Activated CD4-positive, alpha-beta memory T cell treated with anti-CD3 and anti-CD28 coated beads, Interleukin-2, amount 10 ng/mL, durations not matched to agents 7 days and 5 days (primary cell): ENCODE measurements at regions not wholly inside any gene's neighbourhood (a gene's known extent, or its start where the extent isn't known, plus 50 kb on each side); places are given as distances from the start of the nearest gene placed in this dataset.
"Not testable (repeated sequence)": the region's sequence is repeated elsewhere in the genome, so short reads cannot be mapped to it uniquely, and the experiment has no call there.

ENCODE experiments used
- CTCF ChIA-PET: fragments of 350-600 bp; sonication (Branson Sonifier 250); formaldehyde crosslinking; loops from one replicate; lab custom pipeline; 2021; ENCODE audit warnings: antibody characterized with exemption, inconsistent platforms; lab: Charles Lee
- POLR2A ChIA-PET: fragments of 350-600 bp; sonication (Branson Sonifier 250); formaldehyde crosslinking; loops from one replicate; lab custom pipeline; 2021; ENCODE audit warnings: antibody characterized with exemption; lab: Charles Lee
- DNase-seq: peaks from one replicate; pipeline ENCODE4 v3.0.0-alpha.2; 2020
- H3K27ac Mint-ChIP-seq: one replicate; pipeline ENCODE4 v1.8.0; 2021; ENCODE audit warnings: mild to moderate bottlenecking, mixed read lengths
- H3K27me3 Mint-ChIP-seq: one replicate; pipeline ENCODE4 v1.8.0; 2021; ENCODE audit warnings: mixed read lengths
- H3K36me3 Mint-ChIP-seq: one replicate; pipeline ENCODE4 v1.8.0; 2021; ENCODE audit warnings: low read depth, mixed read lengths
- H3K4me1 Mint-ChIP-seq: one replicate; pipeline ENCODE4 v1.8.0; 2021; ENCODE audit warnings: mixed read lengths
- H3K4me3 Mint-ChIP-seq: one replicate; pipeline ENCODE4 v1.8.0; 2021; ENCODE audit warnings: mild to moderate bottlenecking, mixed read lengths
- H3K9me3 Mint-ChIP-seq: one replicate; pipeline ENCODE4 v1.8.0; 2021; ENCODE audit warnings: mixed read lengths

GRCh38 chr7:68245688-68246087 lies 1249.1 kb downstream of the TYW1 start:
- Mint-ChIP-seq H3K4me1 (no peaks in the 10 kb centered on the region), H3K36me3 (peaks cover 4% of the 10 kb centered on the region), H3K27ac (no peak overlapping the region), H3K9me3 (peaks cover 26% of the 10 kb centered on the region), H3K4me3 (no peak overlapping the region), H3K27me3 (no peaks in the 10 kb centered on the region)
- CTCF ChIA-PET: no interaction called here
- POLR2A ChIA-PET: no interaction called here
- no peak for DNase-seq

DNA sequence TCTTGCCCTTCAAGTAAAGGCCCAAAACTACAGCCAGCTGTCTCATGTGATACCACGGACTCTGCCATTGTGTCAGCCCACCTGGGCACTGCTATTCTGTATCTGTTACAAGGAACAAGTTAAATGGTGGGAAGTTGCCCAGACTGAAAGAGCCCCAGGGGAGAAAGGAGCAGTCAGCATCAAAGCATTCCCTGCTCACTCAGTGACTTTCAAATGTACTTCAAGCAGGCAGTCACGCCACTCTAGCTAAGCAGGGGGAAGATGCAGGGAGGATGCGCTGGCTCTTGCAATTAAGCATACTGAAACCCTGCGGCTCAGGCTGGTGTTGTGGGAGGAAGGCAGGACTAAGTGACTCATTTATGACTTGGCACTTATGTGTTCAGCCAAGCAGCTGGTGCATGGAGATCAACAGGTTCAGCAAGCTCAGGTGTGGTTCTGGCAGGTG lies 1249.6 kb downstream of the TYW1 start:
- Mint-ChIP-seq H3K27me3 (no peaks in the 10 kb centered on the region), H3K36me3 (peaks cover 4% of the 10 kb centered on the region), H3K4me1 (no peaks in the 10 kb centered on the region), H3K4me3 (no peak overlapping the region), H3K9me3 (peaks cover 22% of the 10 kb centered on the region), H3K27ac (no peak overlapping the region)
- POLR2A ChIA-PET: no interaction called here
- CTCF ChIA-PET: no interaction called here
- no peak for DNase-seq

DNA sequence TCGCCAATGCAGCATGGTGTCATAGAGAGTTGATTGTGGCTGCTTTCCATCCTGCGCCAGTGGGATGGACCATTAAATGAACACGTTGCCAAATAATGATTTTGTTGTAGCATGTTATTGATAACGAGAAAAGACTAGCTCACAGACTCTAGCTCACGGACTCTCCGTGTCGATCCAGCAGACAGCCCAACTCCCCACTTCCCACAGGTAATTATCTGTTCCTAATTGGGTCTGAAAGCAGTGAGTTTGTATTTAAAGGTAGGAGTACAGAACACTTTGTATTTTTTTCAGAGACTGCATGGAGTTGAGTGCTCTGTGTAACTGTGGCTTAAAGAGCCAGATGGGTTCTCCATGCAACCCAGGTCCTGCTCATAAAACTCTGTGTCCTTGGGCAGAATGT lies 1250.5 kb downstream of the TYW1 start:
- no peaks in the 10 kb centered on the region for H3K27me3 Mint-ChIP-seq
- peaks cover 4% of the 10 kb centered on the region for H3K36me3 Mint-ChIP-seq
- no peak overlapping the region for H3K4me3 Mint-ChIP-seq
- ChIA-PET POLR2A (no interaction called here), CTCF (no interaction called here)
- H3K9me3 Mint-ChIP-seq: peaks cover 23% of the 10 kb centered on the region
- no peak overlapping the region for H3K27ac Mint-ChIP-seq
- no peak for DNase-seq
- no peaks in the 10 kb centered on the region for H3K4me1 Mint-ChIP-seq

DNA sequence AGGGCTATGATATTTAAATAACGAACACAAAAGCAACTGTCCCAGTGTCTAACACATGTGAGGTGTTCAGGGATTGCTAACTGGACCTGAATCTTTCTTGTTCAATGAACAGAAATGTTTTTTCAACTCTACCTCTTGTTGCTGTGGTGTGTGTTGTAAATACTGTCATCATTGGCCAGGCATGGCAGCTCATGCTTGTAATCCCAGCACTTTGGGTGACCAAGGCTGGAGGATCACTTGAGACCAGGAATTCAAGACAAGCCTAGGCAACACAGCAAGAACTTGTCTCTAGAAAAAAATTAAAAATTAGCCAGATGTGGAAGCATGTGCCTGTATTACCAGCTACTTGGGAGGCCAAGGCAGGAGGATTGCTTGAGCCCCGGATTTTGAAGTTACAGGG lies 1250.9 kb downstream of the TYW1 start:
- ChIA-PET POLR2A (no interaction called here), CTCF (no interaction called here)
- Mint-ChIP-seq H3K9me3 (peaks cover 23% of the 10 kb centered on the region), H3K36me3 (peaks cover 4% of the 10 kb centered on the region), H3K4me1 (no peaks in the 10 kb centered on the region), H3K4me3 (no peak overlapping the region), H3K27me3 (no peaks in the 10 kb centered on the region), H3K27ac (no peak overlapping the region)
- DNase-seq: no peak

- Mint-ChIP-seq H3K4me1 (no peaks in the 10 kb centered on the region), H3K27ac (no peak overlapping the region), H3K4me3 (no peak overlapping the region), H3K9me3 (peaks cover 25% of the 10 kb centered on the region), H3K27me3 (no peaks in the 10 kb centered on the region), H3K36me3 (peaks cover 4% of the 10 kb centered on the region)
- DNase-seq: no peak
- POLR2A ChIA-PET: no interaction called here
- CTCF ChIA-PET: no interaction called here
Measured at GRCh38 chr7:68248973-68249372, 1252.3 kb downstream of the TYW1 start.

DNA sequence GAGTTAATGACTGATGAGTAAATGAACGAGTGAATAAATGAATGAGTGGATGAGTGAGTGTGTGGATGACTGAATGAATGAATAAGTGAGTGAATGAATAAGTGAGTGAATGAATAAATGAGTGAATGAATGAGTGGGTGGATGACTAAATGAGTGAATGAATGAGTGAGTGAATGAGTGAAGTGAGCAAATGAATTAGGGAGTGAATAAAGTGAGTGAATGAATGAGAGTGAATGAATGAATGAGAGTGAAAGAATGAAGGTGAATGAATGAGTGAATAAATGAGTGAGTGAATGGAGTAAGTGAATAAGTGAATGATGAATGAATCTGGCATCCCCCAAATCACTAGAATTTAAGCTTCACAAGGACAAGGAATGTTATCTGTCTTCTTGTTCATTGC lies 1253.0 kb downstream of the TYW1 start:
- Mint-ChIP-seq H3K27ac (no peak overlapping the region), H3K27me3 (no peaks in the 10 kb centered on the region)

GRCh38 chr7:68250143-68250542 lies 1253.5 kb downstream of the TYW1 start:
- DNase-seq: no peak
- Mint-ChIP-seq H3K36me3 (peaks cover 4% of the 10 kb centered on the region), H3K4me3 (no peak overlapping the region), H3K4me1 (no peaks in the 10 kb centered on the region), H3K27me3 (no peaks in the 10 kb centered on the region), H3K9me3 (peaks cover 23% of the 10 kb centered on the region), H3K27ac (no peak overlapping the region)
- ChIA-PET POLR2A (no interaction called here), CTCF (no interaction called here)

More for the DNA sequence above, 1253.0 kb downstream of the TYW1 start:
- H3K36me3 Mint-ChIP-seq: peaks cover 4% of the 10 kb centered on the region
- ChIA-PET POLR2A (no interaction called here), CTCF (no interaction called here)
- no peak for DNase-seq
- H3K4me1 Mint-ChIP-seq: no peaks in the 10 kb centered on the region
- no peak overlapping the region for H3K4me3 Mint-ChIP-seq
- peaks cover 25% of the 10 kb centered on the region for H3K9me3 Mint-ChIP-seq

GRCh38 chr7:68254815-68255214 lies 1258.2 kb downstream of the TYW1 start:
- H3K9me3 Mint-ChIP-seq, H3K27me3 Mint-ChIP-seq, DNase-seq, H3K4me1 Mint-ChIP-seq, CTCF ChIA-PET, H3K27ac Mint-ChIP-seq, H3K4me3 Mint-ChIP-seq, POLR2A ChIA-PET, H3K36me3 Mint-ChIP-seq: not testable (repeated sequence)

- POLR2A ChIA-PET: no interaction called here
- no peak for DNase-seq
- no peak overlapping the region for H3K27ac Mint-ChIP-seq
- no peaks in the 10 kb centered on the region for H3K27me3 Mint-ChIP-seq
- H3K4me1 Mint-ChIP-seq: no peaks in the 10 kb centered on the region
- no peak overlapping the region for H3K4me3 Mint-ChIP-seq
- CTCF ChIA-PET: no interaction called here
- peaks cover 9% of the 10 kb centered on the region for H3K9me3 Mint-ChIP-seq
- H3K36me3 Mint-ChIP-seq: no peaks in the 10 kb centered on the region
Measured at GRCh38 chr7:68256295-68256694, 1259.7 kb downstream of the TYW1 start.

DNA sequence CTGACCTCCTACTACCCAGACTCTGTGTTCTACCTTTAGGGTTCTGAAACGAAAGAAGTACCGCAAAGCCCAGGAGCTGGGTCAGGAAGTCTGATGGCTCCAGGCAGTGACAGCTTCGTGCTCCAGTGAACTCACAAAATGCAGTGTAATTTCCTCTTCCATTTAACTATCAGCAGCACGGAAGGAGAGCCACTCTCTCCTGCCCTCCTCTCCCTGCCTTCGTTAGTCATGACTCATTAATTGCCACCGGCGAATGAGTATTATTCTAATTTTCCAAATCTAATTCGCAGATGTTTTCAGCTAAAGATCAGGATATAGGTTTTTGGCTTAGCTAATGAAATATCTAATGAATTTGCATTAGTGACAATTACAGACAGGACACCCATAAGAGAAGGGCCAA lies 1262.0 kb downstream of the TYW1 start:
- peaks cover 13% of the 10 kb centered on the region for H3K9me3 Mint-ChIP-seq
- ChIA-PET CTCF (no interaction called here), POLR2A (no interaction called here)
- no peak for DNase-seq
- no peaks in the 10 kb centered on the region for H3K4me1 Mint-ChIP-seq
- no peak overlapping the region for H3K4me3 Mint-ChIP-seq
- H3K27ac Mint-ChIP-seq: no peak overlapping the region
- no peaks in the 10 kb centered on the region for H3K36me3 Mint-ChIP-seq
- no peaks in the 10 kb centered on the region for H3K27me3 Mint-ChIP-seq

GRCh38 chr7:68265258-68265657 lies 1268.6 kb downstream of the TYW1 start:
- ChIA-PET CTCF (no interaction called here), POLR2A (no interaction called here)
- no peaks in the 10 kb centered on the region for H3K27me3 Mint-ChIP-seq
- no peak overlapping the region for H3K4me3 Mint-ChIP-seq
- no peaks in the 10 kb centered on the region for H3K36me3 Mint-ChIP-seq
- peaks cover 35% of the 10 kb centered on the region for H3K9me3 Mint-ChIP-seq
- H3K4me1 Mint-ChIP-seq: no peaks in the 10 kb centered on the region
- H3K27ac Mint-ChIP-seq: no peak overlapping the region
- DNase-seq: no peak

- Mint-ChIP-seq H3K4me1 (no peaks in the 10 kb centered on the region), H3K4me3 (no peak overlapping the region), H3K9me3 (peaks cover 35% of the 10 kb centered on the region), H3K27ac (no peak overlapping the region), H3K27me3 (no peaks in the 10 kb centered on the region), H3K36me3 (no peaks in the 10 kb centered on the region)
- ChIA-PET CTCF (no interaction called here), POLR2A (no interaction called here)
- DNase-seq: no peak
Measured at GRCh38 chr7:68266004-68266579, 1269.5 kb downstream of the TYW1 start.

- CTCF ChIA-PET: no interaction called here
- Mint-ChIP-seq H3K4me3 (no peak overlapping the region), H3K4me1 (no peaks in the 10 kb centered on the region), H3K9me3 (peaks cover 37% of the 10 kb centered on the region), H3K27me3 (no peaks in the 10 kb centered on the region), H3K36me3 (no peaks in the 10 kb centered on the region), H3K27ac (no peak overlapping the region)
- POLR2A ChIA-PET: no interaction called here
- no peak for DNase-seq
Measured at GRCh38 chr7:68267486-68267885, 1270.9 kb downstream of the TYW1 start.

DNA sequence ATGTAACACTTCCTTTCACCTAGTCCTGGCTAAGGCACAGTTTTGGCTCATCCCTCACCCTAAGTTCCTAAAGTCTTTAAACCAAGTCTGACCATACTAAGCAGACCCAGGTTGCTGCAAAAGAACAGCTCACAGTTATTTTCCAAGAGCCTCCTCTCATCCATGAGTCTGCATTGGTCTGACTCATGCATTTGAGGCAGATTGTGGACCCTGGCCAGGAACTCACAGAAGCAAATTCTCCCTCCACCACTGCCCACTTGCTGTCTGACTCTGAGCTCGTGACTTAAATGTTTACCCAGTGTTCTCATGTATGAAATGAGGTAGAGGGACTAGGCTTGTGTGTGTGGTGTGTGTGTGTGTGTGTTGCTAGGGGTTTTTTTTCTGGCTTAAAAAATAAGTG lies 1272.8 kb downstream of the TYW1 start:
- DNase-seq: no peak
- Mint-ChIP-seq H3K4me3 (no peak overlapping the region), H3K9me3 (peaks cover 30% of the 10 kb centered on the region), H3K4me1 (no peaks in the 10 kb centered on the region), H3K36me3 (no peaks in the 10 kb centered on the region), H3K27ac (no peak overlapping the region), H3K27me3 (no peaks in the 10 kb centered on the region)
- ChIA-PET POLR2A (no interaction called here), CTCF (no interaction called here)
